Cardiac septum (tissue), 1 donor: ENCODE measurements at regions not wholly inside any gene's neighbourhood (a gene's known extent, or its start where the extent isn't known, plus 50 kb on each side); places are given as distances from the start of the nearest gene placed in this dataset.

ENCODE experiments used
- DNase-seq: peaks from one replicate; pipeline ENCODE4 v3.0.0-alpha.2; 2020; ENCODE audit warnings: low spot score
- intact Hi-C: fragments of 100-400 bp; cut with DNase I; formaldehyde crosslinking; loops from one replicate; pipeline ENCODE4 v1.14.0; 2022
- donor health status: DM: no; HTN: no; CAD: no.

DNA sequence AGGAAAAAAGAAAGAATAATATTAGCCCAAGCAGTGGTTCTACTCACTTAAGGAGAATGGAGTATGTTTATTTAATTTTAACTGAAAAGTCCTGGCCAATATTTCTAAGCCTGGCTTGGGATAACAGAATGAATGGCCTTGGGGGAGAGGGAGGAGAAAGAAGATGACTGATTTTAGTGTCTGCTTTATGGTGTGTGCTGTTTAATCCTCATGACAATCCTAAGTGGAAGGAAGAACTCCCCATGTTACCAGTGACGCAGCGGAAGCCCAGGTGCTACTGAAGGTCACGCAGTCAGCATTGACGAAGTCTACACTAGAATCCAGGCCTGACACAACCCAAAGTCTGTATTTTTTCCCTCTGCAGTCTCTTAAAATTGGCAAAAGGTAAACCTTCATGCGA lies 50.5 kb downstream of the PALM2AKAP2 start:
- intact Hi-C loops: no loop called here

GRCh38 chr9:109831998-109832658 lies 52.1 kb downstream of the PALM2AKAP2 start:
- no peak for DNase-seq
- intact Hi-C loops: no loop called here

More for the DNA sequence above, 50.5 kb downstream of the PALM2AKAP2 start:
- DNase-seq: no peak

DNA sequence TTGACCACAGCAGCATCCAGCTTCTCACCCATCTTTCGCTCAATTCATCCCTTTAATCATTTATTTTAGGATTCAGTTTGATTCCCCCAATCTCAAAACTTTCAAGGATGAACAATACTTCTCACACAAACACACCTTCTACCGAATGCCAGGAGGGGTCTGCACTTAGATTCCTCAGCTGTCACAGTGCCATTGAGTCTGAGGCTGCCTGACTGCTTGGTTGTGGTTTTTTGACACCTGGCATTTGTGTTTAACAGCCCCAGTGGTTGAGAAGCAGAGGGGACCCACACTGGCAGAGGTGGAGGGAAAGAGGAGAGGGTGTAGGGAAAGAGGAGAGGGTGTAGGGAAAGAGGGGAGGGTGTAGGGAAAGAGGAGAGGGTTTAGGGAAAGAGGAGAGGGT lies 54.9 kb downstream of the PALM2AKAP2 start:
- intact Hi-C loops: no loop called here
- DNase-seq: no peak

DNA sequence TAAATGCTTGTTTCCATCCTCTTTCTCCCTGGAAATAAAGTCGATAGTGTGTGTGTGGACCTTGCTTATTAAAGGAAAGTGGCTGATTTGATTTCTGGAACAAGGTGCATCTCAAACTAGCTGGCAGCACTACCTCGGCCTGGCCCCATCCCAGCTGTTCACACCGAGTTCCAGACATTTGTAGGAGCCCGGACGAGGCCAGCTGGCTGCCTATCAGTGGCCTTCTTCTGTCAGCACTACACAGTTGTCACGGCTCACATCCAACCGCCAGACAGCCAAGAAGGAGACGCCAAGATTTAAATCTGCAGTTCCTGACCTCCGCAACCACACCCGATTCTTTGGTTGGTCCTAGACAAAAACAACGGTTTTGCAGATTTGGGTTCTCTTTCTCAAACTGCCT lies 63.6 kb downstream of the PALM2AKAP2 start:
- peak; percentile 91 for DNase-seq
- intact Hi-C loops: loop anchor here (2.0 kb wide), 1 partner anchor 15 kb away; no protein-coding TSS in a partner anchor

DNA sequence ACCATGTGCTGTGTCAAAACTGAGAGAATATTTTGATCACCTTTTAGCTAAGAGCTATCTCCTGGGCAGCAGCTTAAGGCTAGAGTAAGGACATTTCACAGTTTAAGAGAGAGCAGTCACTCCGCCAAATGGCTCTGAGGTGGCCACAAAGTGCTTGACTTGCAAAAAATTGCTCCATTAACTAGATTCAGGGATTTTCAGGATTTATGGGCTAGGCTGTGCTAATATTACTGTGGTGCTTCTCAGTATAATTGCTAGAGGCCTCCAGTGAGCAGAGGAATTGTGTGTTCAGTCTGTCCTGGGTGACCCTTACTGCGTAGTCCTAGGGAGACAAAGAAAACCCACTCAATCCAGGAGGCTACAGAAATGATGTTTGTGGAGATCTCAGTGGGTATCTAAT lies 65.2 kb downstream of the PALM2AKAP2 start:
- intact Hi-C loops: no loop called here
- no peak for DNase-seq

DNA sequence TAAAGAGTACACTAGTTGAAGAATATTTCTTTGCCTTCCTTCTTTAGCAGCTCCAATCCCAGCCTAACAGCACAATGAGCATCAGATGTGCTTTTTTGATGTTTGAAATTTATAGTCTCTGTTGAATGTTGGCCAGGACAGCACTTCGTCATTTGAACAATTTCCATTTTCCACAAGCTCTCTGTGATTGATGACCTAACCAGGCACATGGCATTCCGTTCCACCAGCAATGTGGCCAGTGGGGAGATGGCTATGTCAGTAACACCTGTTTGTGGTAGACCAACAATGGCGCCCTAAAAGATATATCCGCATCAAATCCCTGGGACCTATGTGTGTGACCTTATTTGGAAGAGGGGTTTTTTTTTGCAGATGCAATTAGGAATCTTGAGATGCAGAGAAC lies 66.8 kb downstream of the PALM2AKAP2 start:
- intact Hi-C loops: no loop called here
- DNase-seq: no peak

DNA sequence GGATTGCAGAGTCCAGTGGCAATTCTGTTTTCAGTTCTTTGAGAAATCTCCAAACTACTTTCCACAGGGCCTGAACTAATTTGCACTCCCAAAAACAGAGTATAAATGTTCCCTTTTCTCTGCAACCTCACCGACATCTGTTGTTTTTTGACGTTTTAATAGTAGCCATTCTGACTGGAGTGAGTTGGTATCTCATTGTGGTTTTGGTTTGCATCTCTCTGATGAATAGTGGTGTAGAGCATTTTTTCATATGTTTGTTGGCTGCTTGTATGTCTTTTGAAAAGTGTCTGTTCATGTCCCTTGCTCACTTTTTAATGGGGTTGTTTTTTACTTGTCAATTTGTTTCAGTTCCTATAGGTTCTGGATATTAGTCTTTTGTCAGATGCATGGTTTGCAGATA lies 72.6 kb downstream of the PALM2AKAP2 start:
- no peak for DNase-seq
- intact Hi-C loops: no loop called here

- DNase-seq: no peak
- intact Hi-C loops: no loop called here
These were observed 75.5 kb downstream of the PALM2AKAP2 start for GRCh38 chr9:109855540-109855939.

GRCh38 chr9:109856785-109857184 lies 76.8 kb downstream of the PALM2AKAP2 start:
- intact Hi-C loops: no loop called here
- peak; percentile 91 for DNase-seq

- DNase-seq: no peak
- intact Hi-C loops: no loop called here
These were observed 77.3 kb downstream of the PALM2AKAP2 start for GRCh38 chr9:109857336-109857735.

DNA sequence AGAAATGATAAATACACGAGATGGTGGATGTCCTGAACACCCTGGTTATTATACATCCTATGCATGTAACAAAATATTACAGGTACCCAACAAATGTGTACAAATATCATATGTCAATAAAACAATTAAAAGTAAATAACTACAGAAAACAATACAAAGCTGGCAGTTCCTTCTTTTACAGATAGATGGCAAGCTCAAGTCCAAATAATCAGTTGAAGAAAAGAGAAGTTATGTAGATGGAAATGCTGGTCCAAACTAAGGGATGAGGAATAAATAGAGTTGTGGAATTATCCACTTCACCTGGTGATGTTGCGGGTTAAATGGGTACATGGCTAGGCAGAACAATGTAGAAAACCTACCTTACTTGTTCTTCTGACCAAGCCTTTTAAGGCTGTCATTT lies 79.4 kb downstream of the PALM2AKAP2 start:
- intact Hi-C loops: no loop called here
- DNase-seq: no peak

DNA sequence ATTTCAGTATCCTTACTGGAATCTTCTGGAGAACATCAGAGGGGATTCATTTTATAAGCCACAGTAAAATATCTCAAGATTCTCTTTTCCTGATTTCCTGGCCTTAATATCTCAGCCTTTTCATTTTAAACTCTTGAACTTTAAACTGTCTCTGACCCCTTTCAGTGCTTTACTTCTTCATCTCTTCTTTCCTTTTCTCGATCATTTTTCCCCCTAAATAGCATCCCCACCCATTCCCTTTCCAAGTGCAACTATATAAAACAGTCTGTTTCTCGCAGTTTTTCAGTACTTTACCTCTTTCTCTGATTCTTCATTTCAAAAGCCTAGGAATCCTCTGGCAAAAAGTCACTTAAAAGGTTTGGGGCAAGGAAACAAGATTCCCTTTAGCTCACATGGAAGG lies 80.5 kb downstream of the PALM2AKAP2 start:
- DNase-seq: no peak
- intact Hi-C loops: loop anchor here (5.0 kb wide), 1 partner anchor 93 kb away; no protein-coding TSS in a partner anchor

GRCh38 chr9:109861499-109861898 lies 81.5 kb downstream of the PALM2AKAP2 start:
- no peak for DNase-seq
- intact Hi-C loops: loop anchor here (5.0 kb wide), 1 partner anchor 94 kb away; no protein-coding TSS in a partner anchor

DNA sequence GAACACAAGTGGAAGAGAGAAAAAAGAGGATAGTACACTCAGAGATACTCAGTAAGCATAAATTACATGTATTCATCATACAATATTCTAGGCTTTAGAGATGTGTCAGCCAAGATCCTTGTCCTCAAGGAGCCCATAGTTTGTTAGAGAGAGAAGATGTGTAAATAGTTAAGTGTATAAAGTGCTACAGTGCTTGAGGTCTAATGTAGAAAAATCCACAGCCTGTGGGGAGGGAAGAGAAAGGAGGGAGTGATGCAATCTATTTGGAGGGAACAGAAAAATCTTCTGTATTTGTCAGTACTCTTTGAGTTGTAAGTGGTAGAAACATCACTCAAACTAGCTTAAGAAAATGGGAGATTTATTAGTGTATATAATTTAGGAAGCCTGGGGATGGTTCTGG lies 81.9 kb downstream of the PALM2AKAP2 start:
- no peak for DNase-seq
- intact Hi-C loops: loop anchor here (5.0 kb wide), 1 partner anchor 95 kb away; no protein-coding TSS in a partner anchor

GRCh38 chr9:109862452-109862851 lies 82.5 kb downstream of the PALM2AKAP2 start:
- no peak for DNase-seq
- intact Hi-C loops: loop anchor here (5.0 kb wide), 1 partner anchor 95 kb away; no protein-coding TSS in a partner anchor

GRCh38 chr9:109863961-109864360 lies 84.0 kb downstream of the PALM2AKAP2 start:
- intact Hi-C loops: loop anchor here (5.0 kb wide), 1 partner anchor 97 kb away; no protein-coding TSS in a partner anchor
- DNase-seq: no peak

DNA sequence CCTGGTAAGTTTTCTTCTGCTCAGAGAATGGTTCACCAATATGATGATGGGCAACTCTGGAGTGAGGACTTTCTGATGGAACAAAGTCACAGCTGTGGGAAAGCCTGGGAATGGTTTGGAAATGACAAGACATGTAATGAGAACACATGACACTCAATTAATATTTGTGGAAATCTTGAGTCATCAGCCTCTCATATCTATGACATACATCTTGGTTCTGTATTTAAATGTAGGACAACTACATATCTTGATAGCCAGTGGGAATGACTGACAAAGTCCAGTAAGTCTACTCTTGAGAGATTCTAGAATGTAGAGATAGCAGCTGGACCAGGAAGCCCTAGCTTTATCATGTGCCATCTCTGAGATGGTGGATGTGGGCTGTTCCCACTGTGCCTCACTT lies 85.5 kb downstream of the PALM2AKAP2 start:
- intact Hi-C loops: loop anchor here (5.0 kb wide), 1 partner anchor 48 kb away; no protein-coding TSS in a partner anchor
- DNase-seq: no peak

DNA sequence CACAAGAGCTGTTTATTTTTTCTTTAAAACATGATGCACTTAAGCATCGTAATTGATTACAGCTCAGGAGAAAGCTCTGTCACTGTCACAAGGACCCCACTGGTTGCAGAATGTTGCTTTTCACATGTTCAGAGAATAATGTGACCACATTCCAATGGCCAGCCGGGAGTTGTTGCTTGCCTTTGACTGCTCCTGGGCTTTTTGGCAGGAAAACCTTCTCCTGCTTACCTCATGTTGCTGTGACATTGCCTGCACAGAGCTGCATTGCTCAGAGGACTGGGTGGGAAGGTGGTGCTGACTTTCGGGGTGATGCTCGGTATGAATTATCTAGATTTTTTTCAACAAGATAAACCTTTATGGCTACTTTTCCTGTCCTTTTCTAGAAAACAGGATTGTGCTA lies 88.2 kb downstream of the PALM2AKAP2 start:
- DNase-seq: no peak
- intact Hi-C loops: loop anchor here (5.0 kb wide), 1 partner anchor 51 kb away; no protein-coding TSS in a partner anchor

DNA sequence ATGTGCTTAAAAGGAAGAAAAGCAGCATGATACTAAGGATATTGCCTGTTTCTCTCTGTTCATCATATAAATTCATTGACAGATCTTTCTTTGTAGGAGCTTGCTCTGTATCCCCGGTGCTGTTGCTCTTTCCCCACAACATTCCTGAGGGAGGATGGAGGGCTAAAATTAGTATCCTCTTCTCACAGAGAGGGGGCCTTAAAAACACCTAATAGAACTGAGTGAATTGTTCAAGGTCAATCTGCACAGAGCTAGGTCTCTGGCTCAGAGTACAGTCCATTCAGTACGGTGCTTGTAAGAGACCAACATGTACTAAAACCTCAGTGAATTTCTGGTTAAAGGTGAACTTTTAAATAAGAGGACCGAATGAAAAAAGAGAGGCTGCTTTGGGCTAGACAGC lies 88.7 kb downstream of the PALM2AKAP2 start:
- no peak for DNase-seq
- intact Hi-C loops: loop anchor here (5.0 kb wide), 1 partner anchor 51 kb away; no protein-coding TSS in a partner anchor

DNA sequence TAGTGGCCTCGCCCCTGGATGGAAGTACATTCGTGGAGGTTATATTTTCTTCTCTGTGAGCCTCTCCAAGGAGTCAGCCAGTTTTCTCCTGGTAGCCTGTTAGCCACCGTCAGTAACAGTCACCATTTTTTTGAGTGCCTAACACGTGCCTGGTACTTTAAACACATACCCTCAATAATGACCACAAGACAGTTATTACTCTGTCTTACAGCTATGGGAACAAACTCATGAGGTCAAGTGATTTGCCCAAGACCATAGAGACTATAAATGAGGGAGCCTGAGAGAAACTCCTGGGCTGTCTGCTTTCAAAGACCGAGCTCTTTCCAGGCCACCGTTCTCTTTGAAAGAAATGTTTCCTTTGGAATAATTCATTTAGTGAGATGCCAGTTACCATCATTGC lies 90.4 kb downstream of the PALM2AKAP2 start:
- intact Hi-C loops: no loop called here
- DNase-seq: no peak

DNA sequence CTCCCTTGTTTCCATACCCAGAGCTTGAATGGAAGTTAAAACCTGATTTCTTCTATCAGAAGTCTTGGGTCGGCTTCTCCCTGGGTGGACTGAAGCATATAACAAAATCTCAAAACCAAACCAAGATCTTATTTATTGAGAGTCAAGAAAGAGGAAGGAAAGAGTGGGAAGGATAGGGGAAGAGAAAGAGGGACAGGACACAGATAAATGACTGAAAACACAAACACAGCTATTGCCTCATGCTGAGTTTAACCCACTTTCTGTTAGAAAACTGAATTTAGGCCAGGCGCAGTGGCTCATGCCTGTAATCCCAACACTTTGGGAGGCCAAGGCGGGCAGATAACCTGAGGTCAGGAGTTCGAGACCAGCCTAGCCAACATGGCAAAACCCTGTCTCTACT lies 92.9 kb downstream of the PALM2AKAP2 start:
- intact Hi-C loops: no loop called here

More for the DNA sequence above, 92.9 kb downstream of the PALM2AKAP2 start:
- DNase-seq: no peak
